Activated CD8-positive, alpha-beta memory T cell treated with anti-CD3 and anti-CD28 coated beads for 48 hours (primary cell): ENCODE measurements at regions not wholly inside any gene's neighbourhood (a gene's known extent, or its start where the extent isn't known, plus 50 kb on each side); places are given as distances from the start of the nearest gene placed in this dataset.
"Not testable (repeated sequence)": the region's sequence is repeated elsewhere in the genome, so short reads cannot be mapped to it uniquely, and the experiment has no call there.

Source experiments
- DNase-seq, 3 experiments: peaks; one replicate each; pipeline ENCODE4 v3.0.0-alpha.2; 2020; ENCODE audit warnings: low read depth in 2 of 3, low spot score in 2 of 3

GRCh38 chr5:118211606-118212005 is 776.7 kb downstream of the DTWD2 start:
- no peak for DNase-seq

GRCh38 chr5:118208031-118208453 is 780.3 kb downstream of the DTWD2 start:
- DNase-seq, result no peak

GRCh38 chr5:118199801-118200200 is 788.5 kb downstream of the DTWD2 start:
- no peak for DNase-seq

GRCh38 chr5:118196229-118196628 is 792.1 kb downstream of the DTWD2 start:
- DNase-seq, result no peak

- DNase-seq, result no peak
These were observed 793.1 kb downstream of the DTWD2 start for GRCh38 chr5:118195211-118195610.

- DNase-seq, result no peak
These were observed 795.0 kb downstream of the DTWD2 start for GRCh38 chr5:118193194-118193905.

GRCh38 chr5:118185018-118185417 is 803.3 kb downstream of the DTWD2 start:
- DNase-seq, result no peak

- DNase-seq, result no peak
These were observed 812.2 kb downstream of the DTWD2 start for GRCh38 chr5:118176146-118176545.

GRCh38 chr5:118174671-118175070 is 813.7 kb downstream of the DTWD2 start:
- DNase-seq, result no peak

GRCh38 chr5:118173340-118173739 is 815.0 kb downstream of the DTWD2 start:
- no peak for DNase-seq

- DNase-seq, result no peak
These were observed 822.7 kb downstream of the DTWD2 start for GRCh38 chr5:118165619-118166018.

- DNase-seq, result no peak
These were observed 832.2 kb downstream of the DTWD2 start for GRCh38 chr5:118156181-118156580.

GRCh38 chr5:118146824-118147223 is 841.5 kb downstream of the DTWD2 start:
- no peak for DNase-seq

GRCh38 chr5:118144540-118144939 is 843.8 kb downstream of the DTWD2 start:
- DNase-seq, result no peak

GRCh38 chr5:118139361-118139760 is 849.0 kb downstream of the DTWD2 start:
- DNase-seq, result no peak

- DNase-seq, result no peak
These were observed 862.2 kb downstream of the DTWD2 start for GRCh38 chr5:118126159-118126558.

GRCh38 chr5:118125687-118126086 is 862.7 kb downstream of the DTWD2 start:
- no peak for DNase-seq

GRCh38 chr5:118121258-118121657 is 867.1 kb downstream of the DTWD2 start:
- DNase-seq, result no peak

- no peak for DNase-seq
These were observed 872.6 kb downstream of the DTWD2 start for GRCh38 chr5:118115791-118116190.

- no peak for DNase-seq
These were observed 876.4 kb downstream of the DTWD2 start for GRCh38 chr5:118111956-118112355.

- not testable (repeated sequence) for DNase-seq
These were observed 881.1 kb downstream of the DTWD2 start for GRCh38 chr5:118107246-118107645.

- no peak for DNase-seq
These were observed 889.6 kb downstream of the DTWD2 start for GRCh38 chr5:118098716-118099115.

GRCh38 chr5:118095115-118095514 is 893.2 kb downstream of the DTWD2 start:
- DNase-seq, result no peak
